Mesothelial cell of epicardium (in vitro differentiated cells): ENCODE measurements at regions not wholly inside any gene's neighbourhood (a gene's known extent, or its start where the extent isn't known, plus 50 kb on each side); places are given as distances from the start of the nearest gene placed in this dataset.

Source experiments
- DNase-seq, 2 experiments: peaks; one replicate each; pipeline ENCODE4 v3.0.0; 2021; ENCODE audit warnings: low spot score in 2 of 2; ENCODE audit not compliant: unreplicated experiment in 2 of 2
- H3K27ac Mint-ChIP-seq: 2 replicates; pipeline ENCODE4 v1.8.0; 2021; ENCODE audit warnings: mixed read lengths
- H3K27me3 Mint-ChIP-seq: 2 replicates; pipeline ENCODE4 v1.8.0; 2021; ENCODE audit warnings: low read depth, mixed read lengths
- H3K36me3 Mint-ChIP-seq: 2 replicates; pipeline ENCODE4 v1.8.0; 2021; ENCODE audit warnings: mixed read lengths
- H3K4me1 Mint-ChIP-seq: 2 replicates; pipeline ENCODE4 v1.8.0; 2021; ENCODE audit warnings: mixed read lengths
- H3K4me3 Mint-ChIP-seq: 2 replicates; pipeline ENCODE4 v1.8.0; 2021; ENCODE audit warnings: mild to moderate bottlenecking, moderate library complexity, mixed read lengths
- H3K9me3 Mint-ChIP-seq: 2 replicates; pipeline ENCODE4 v1.8.0; 2021; ENCODE audit warnings: mixed read lengths
- CTCF ChIP-seq: fragments of 200-600 bp; sonication (generic); IDR thresholded peaks from one replicate; pipeline ENCODE4 v1.5.0; 2021; ENCODE audit warnings: antibody characterized with exemption; ENCODE audit not compliant: unreplicated experiment

- H3K27me3 Mint-ChIP-seq, result peaks cover 2% of the 10 kb centered on the region
These were observed 486.4 kb upstream of the DAB1 start for GRCh38 chr1:57910305-57910704.

GRCh38 chr1:57908147-57908890 is 484.5 kb upstream of the DAB1 start:
- DNase-seq, result no peak
- Mint-ChIP-seq H3K4me1 (peaks cover 7% of the 10 kb centered on the region), H3K9me3 (no peaks in the 10 kb centered on the region), H3K36me3 (no peaks in the 10 kb centered on the region), H3K27me3 (no peaks in the 10 kb centered on the region), H3K27ac (peak overlapping the region; percentile 20), H3K4me3 (no peak overlapping the region)
- TF ChIP-seq CTCF, result no peak

More at GRCh38 chr1:57910305-57910704, 486.4 kb upstream of the DAB1 start:
- TF ChIP-seq CTCF, result no peak
- Mint-ChIP-seq H3K27ac (no peak overlapping the region), H3K4me3 (no peak overlapping the region), H3K9me3 (no peaks in the 10 kb centered on the region), H3K36me3 (no peaks in the 10 kb centered on the region), H3K4me1 (peaks cover 7% of the 10 kb centered on the region)
- DNase-seq, result no peak

GRCh38 chr1:57901208-57901919 is 477.5 kb upstream of the DAB1 start:
- Mint-ChIP-seq H3K27me3 (no peaks in the 10 kb centered on the region), H3K36me3 (no peaks in the 10 kb centered on the region), H3K27ac (peak overlapping the region; percentile 5), H3K4me3 (no peak overlapping the region), H3K4me1 (peaks cover 22% of the 10 kb centered on the region), H3K9me3 (no peaks in the 10 kb centered on the region)
- no peak for TF ChIP-seq CTCF
- DNase-seq, result no peak

- no peak overlapping the region for H3K4me3 Mint-ChIP-seq
- TF ChIP-seq CTCF, result no peak
- H3K9me3 Mint-ChIP-seq, result no peaks in the 10 kb centered on the region
- no peaks in the 10 kb centered on the region for H3K27me3 Mint-ChIP-seq
- peaks cover 22% of the 10 kb centered on the region for H3K4me1 Mint-ChIP-seq
- DNase-seq, result no peak
- no peaks in the 10 kb centered on the region for H3K36me3 Mint-ChIP-seq
- H3K27ac Mint-ChIP-seq, result no peak overlapping the region
These were observed 474.7 kb upstream of the DAB1 start for GRCh38 chr1:57898531-57898930.

GRCh38 chr1:57897581-57897980 is 473.7 kb upstream of the DAB1 start:
- Mint-ChIP-seq H3K36me3 (no peaks in the 10 kb centered on the region), H3K9me3 (no peaks in the 10 kb centered on the region), H3K27me3 (no peaks in the 10 kb centered on the region), H3K4me1 (peaks cover 22% of the 10 kb centered on the region), H3K4me3 (no peak overlapping the region), H3K27ac (no peak overlapping the region)
- no peak for TF ChIP-seq CTCF
- DNase-seq, result no peak
